K562 (cell line): ENCODE measurements at regions not wholly inside any gene's neighbourhood (a gene's known extent, or its start where the extent isn't known, plus 50 kb on each side); places are given as distances from the start of the nearest gene placed in this dataset.

Source experiments
- ATAC-seq: fragments of 200-7000 bp; cut with Tn5 transposase; 3 replicates; pipeline ENCODE4 v1.9.1; 2020; ENCODE audit warnings: moderate library complexity
- BruUV-seq: library from RNA; stranded (reverse); fragments of 400-500 nt; replicated peaks from 2 replicates; lab custom pipeline; 2021; lab: Mats Ljungman, UMichigan
- CTCF ChIA-PET: fragments of 300-600 bp; formaldehyde crosslinking; extraction: SDS; loops from one replicate; lab custom pipeline; 2021; ENCODE audit warnings: low intra/inter-chr PET ratio; lab: Yijun Ruan, JAX
- POLR2A ChIA-PET: fragments of 300-600, 350-650 bp; sonication (Branson Sonifier 250); formaldehyde crosslinking; extraction: SDS; loops from one replicate; lab custom pipeline; 2021; ENCODE audit warnings: antibody characterized with exemption, inconsistent platforms; lab: Yijun Ruan, JAX
- DNase-seq, 4 experiments: peaks; one replicate each; pipeline versions ENCODE4 v3.0.0 to v3.0.0-alpha.2; 2011 to 2018; ENCODE audit warnings: low spot score in 3 of 4, mixed read lengths in 3 of 4; ENCODE audit errors: extremely low read depth in 1 of 4
- FAIRE-seq: peaks from 2 replicates; lab custom pipeline; 2011; peaks lifted over from hg19 to GRCh38; lab: Jason Lieb, UNC
- H2AFZ ChIP-seq: 2 replicates; pipeline ENCODE4 v1.6.0; 2011; ENCODE audit warnings: low read depth, low read length, control low read depth, inconsistent platforms
- H3K27ac ChIP-seq: fragments of 200-600 bp; 3 replicates; pipeline ENCODE4 v1.8.0; 2011; ENCODE audit warnings: low read depth, mild to moderate bottlenecking, control low read depth, inconsistent platforms, low read length, moderate library complexity, mixed read lengths; ENCODE audit errors: extremely low read depth
- H3K27me3 ChIP-seq, 2 experiments: fragments of 300-600 bp in 1 of 2; 2 replicates in 1 of 2; 3 replicates in 1 of 2; pipeline versions ENCODE4 v1.6.0 to v1.8.0; 2011; ENCODE audit warnings: inconsistent platforms in 2 of 2, low read length in 2 of 2, mild to moderate bottlenecking in 1 of 2, mixed read lengths in 1 of 2, moderate library complexity in 1 of 2; ENCODE audit not compliant: control insufficient read depth in 2 of 2, insufficient read depth in 2 of 2
- H3K36me3 ChIP-seq: fragments of 300-600 bp; 3 replicates; pipeline ENCODE4 v1.8.0; 2011; ENCODE audit warnings: mild to moderate bottlenecking, low read length, inconsistent platforms; ENCODE audit not compliant: control insufficient read depth, insufficient read depth
- H3K4me1 ChIP-seq, 2 experiments: fragments of 200-600 bp in 1 of 2; replicated peaks in 1 of 2; 2 replicates in 1 of 2; 3 replicates in 1 of 2; pipeline versions ENCODE4 v1.5.1 to v1.8.0; 2011; ENCODE audit warnings: inconsistent platforms in 2 of 2, low read length in 2 of 2, mild to moderate bottlenecking in 1 of 2, mixed read lengths in 1 of 2, moderate library complexity in 1 of 2; ENCODE audit not compliant: control insufficient read depth in 2 of 2, insufficient read depth in 2 of 2
- H3K4me2 ChIP-seq: 2 replicates; pipeline ENCODE4 v1.6.1; 2011; ENCODE audit warnings: low read length, control low read depth, inconsistent platforms, mixed read lengths; ENCODE audit not compliant: insufficient read depth
- H3K4me3 ChIP-seq: fragments of 200-600 bp; sonication (generic), shearing (Covaris generic); 2 replicates; pipeline ENCODE4 v1.5.1; 2016; ENCODE audit warnings: control low read depth, inconsistent platforms
- H3K79me2 ChIP-seq: fragments of 200-600 bp; 3 replicates; pipeline ENCODE4 v1.8.0; 2011; ENCODE audit warnings: low read length, inconsistent platforms; ENCODE audit not compliant: control insufficient read depth, insufficient read depth
- H3K9ac ChIP-seq, 2 experiments: 2 replicates each; pipeline versions ENCODE4 v1.6.0 to v1.6.1; 2011; ENCODE audit warnings: low read depth in 2 of 2, low read length in 2 of 2, control low read depth in 1 of 2, inconsistent platforms in 1 of 2, mild to moderate bottlenecking in 1 of 2, mixed read lengths in 1 of 2; ENCODE audit not compliant: insufficient read depth in 1 of 2
- H3K9me1 ChIP-seq: one replicate; pipeline ENCODE4 v1.6.0; 2011; ENCODE audit warnings: inconsistent platforms, mild to moderate bottlenecking, low read length, moderate library complexity; ENCODE audit not compliant: control insufficient read depth, insufficient read depth
- H3K9me3 ChIP-seq: replicated peaks from 2 replicates; pipeline ENCODE4 v1.5.1; 2011; ENCODE audit warnings: low read depth, low read length, inconsistent platforms; ENCODE audit not compliant: control insufficient read depth, insufficient read depth
- H4K20me1 ChIP-seq: replicated peaks from 2 replicates; pipeline ENCODE4 v1.6.1; 2011; ENCODE audit warnings: low read length, inconsistent platforms, mixed read lengths; ENCODE audit not compliant: control insufficient read depth, insufficient read depth
- ARID1B ChIP-seq: fragments of 450-650 bp; IDR thresholded peaks from 2 replicates; pipeline ENCODE4 v1.6.1; 2016; ENCODE audit warnings: antibody characterized with exemption, mild to moderate bottlenecking, inconsistent platforms
- IRF2 ChIP-seq: sonication (generic); formaldehyde crosslinking; IDR thresholded peaks from 2 replicates; pipeline ENCODE4 v1.8.1; 2022; ENCODE audit warnings: mild to moderate bottlenecking, missing genetic modification reagents
- MAFG ChIP-seq: fragments of 450-650 bp; conservative IDR thresholded peaks from 2 replicates; pipeline ENCODE4 v1.6.1; 2016; ENCODE audit warnings: missing genetic modification characterization, missing compliant biosample characterization
- MYC ChIP-seq, 2 experiments: fragments of 250-450 bp in 1 of 2; sonication (Bioruptor Pico) in 1 of 2; IDR thresholded peaks; 2 replicates each; pipeline versions ENCODE4 v1.5.1 to v1.6.1; 2012 to 2021; ENCODE audit warnings: low read depth in 2 of 2, borderline replicate concordance in 1 of 2, improper control_type of control experiment in 1 of 2, low read length in 1 of 2, mild to moderate bottlenecking in 1 of 2, moderate library complexity in 1 of 2
- NCOA2 ChIP-seq, 2 experiments: fragments of 450-650 bp; IDR thresholded peaks; 2 replicates each; pipeline ENCODE4 v1.6.1; 2018; ENCODE audit warnings: mild to moderate bottlenecking in 2 of 2, moderate library complexity in 1 of 2; ENCODE audit not compliant: partially characterized antibody in 2 of 2
- POLR2AphosphoS5 ChIP-seq: IDR thresholded peaks from 2 replicates; pipeline ENCODE4 v1.6.1; 2011; ENCODE audit warnings: mild to moderate bottlenecking, low read depth, low read length, moderate library complexity; ENCODE audit not compliant: control insufficient read depth, insufficient read depth
- RFX7 ChIP-seq: fragments of 250-450 bp; sonication (Bioruptor Pico); IDR thresholded peaks from 2 replicates; pipeline ENCODE4 v1.5.1; 2021; ENCODE audit warnings: mild to moderate bottlenecking
- SP1 ChIP-seq: sonication (generic); formaldehyde crosslinking; IDR thresholded peaks from 2 replicates; pipeline ENCODE4 v1.8.1; 2022; ENCODE audit warnings: mild to moderate bottlenecking, missing genetic modification reagents
- XRCC5 ChIP-seq: fragments of 200-400 bp; formaldehyde crosslinking; IDR thresholded peaks from 2 replicates; pipeline ENCODE4 v1.6.1; 2017; ENCODE audit warnings: low read depth, mild to moderate bottlenecking, low read length
- ZNF143 ChIP-seq: sonication (generic); formaldehyde crosslinking; IDR thresholded peaks from 2 replicates; pipeline ENCODE4 v1.9.0; 2022; ENCODE audit warnings: mild to moderate bottlenecking, missing genetic modification reagents
- ZNF165 ChIP-seq: fragments of 250-450 bp; sonication (Bioruptor Pico); IDR thresholded peaks from 2 replicates; pipeline ENCODE4 v1.4.0; 2020; ENCODE audit warnings: borderline replicate concordance
- ZNF354B ChIP-seq: fragments of 250-450 bp; sonication (Bioruptor Pico); IDR thresholded peaks from 2 replicates; pipeline ENCODE4 v1.4.0; 2020
- WGBS: fragments of 100-300 bp; shearing (Covaris generic); methylation state at CpG from one replicate; pipeline ENCODE4 v1.1.6; 2016; ENCODE audit warnings: low coverage, mixed read lengths; ENCODE audit not compliant: insufficient coverage; ENCODE audit errors: missing lambda C conversion rate; 5-methylcytosine and 5-hydroxymethylcytosine counted together
- in situ Hi-C: fragments of 300-500 bp; cut with MboI; formaldehyde crosslinking; loops from 4 replicates; pipeline ENCODE4 v1.15.0; 2018; ENCODE audit warnings: inconsistent platforms, mixed read lengths
- intact Hi-C: fragments of 100-400 bp; cut with micrococcal nuclease; formaldehyde crosslinking; loops from 2 replicates; pipeline ENCODE4 v1.14.2; 2022
- TF ChIP-seq, protein P1 (sequence below), 2 experiments: IDR thresholded peaks; 2 replicates each; pipeline ENCODE4 v1.6.1; 2012; ENCODE audit warnings: improper control_type of control experiment in 2 of 2, low read depth in 2 of 2, low read length in 2 of 2, borderline replicate concordance in 1 of 2

DNA sequence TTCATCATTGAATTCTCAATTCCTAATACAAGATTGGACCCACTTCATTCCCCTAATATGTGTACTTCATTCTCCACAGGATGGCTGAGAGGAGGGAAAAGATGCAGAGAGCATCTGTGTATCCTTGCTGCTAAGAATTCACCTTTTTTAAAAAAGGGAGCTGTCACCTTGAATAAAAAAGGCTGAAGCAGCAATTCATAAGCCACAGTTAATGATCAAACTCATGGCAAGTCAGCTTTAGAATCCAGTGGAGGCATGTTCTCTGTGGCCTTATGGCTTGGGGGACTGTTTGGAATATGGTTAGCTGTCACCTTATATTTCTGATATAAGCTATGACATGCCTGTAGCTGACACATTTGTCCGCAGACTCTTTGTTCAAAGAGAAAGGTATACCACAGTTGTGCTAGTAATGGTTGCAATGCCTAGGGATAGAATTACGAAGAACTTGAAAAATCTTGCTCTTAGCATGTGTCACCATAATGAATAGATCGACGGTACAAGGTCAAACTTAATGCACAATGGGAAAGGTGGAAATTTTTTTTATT is 256.8 kb upstream of the TNC start:
- no peak for DNase-seq
- intact Hi-C loops: no loop called here
- H4K20me1 ChIP-seq: no peaks in the 10 kb centered on the region
- no peak for ATAC-seq
- H3K9ac ChIP-seq: no peak overlapping the region
- H3K4me2 ChIP-seq: no peak overlapping the region
- H3K4me3 ChIP-seq: no peak overlapping the region
- in situ Hi-C loops: no loop called here
- no peaks in the 10 kb centered on the region for H3K9me1 ChIP-seq
- H3K27me3 ChIP-seq: no peaks in the 10 kb centered on the region
- POLR2A ChIA-PET: interaction anchor here (0.6 kb wide), 1 partner anchor 51 kb away, joined by 3 read pairs; no protein-coding TSS in a partner anchor
- CTCF ChIA-PET: no interaction called here
- BruUV-seq: no TSS peak
- 0% methylated on average over 4 of the region's 4 CpGs for WGBS
- FAIRE-seq: no peak
- no peak overlapping the region for H3K27ac ChIP-seq
- no peaks in the 10 kb centered on the region for H3K36me3 ChIP-seq
- TF ChIP-seq NCOA2 (IDR thresholded peaks at IDR 0.05; ENCODE audit: partially characterized antibody in 2 of 2): no peak
- no peak for TF ChIP-seq MYC (IDR thresholded peaks at IDR 0.05; ENCODE audit: low read depth, low read length)
- no peak for TF ChIP-seq MYC (CRISPR knock-in tag; IDR thresholded peaks at IDR 0.05; ENCODE audit: borderline replicate concordance, low read depth)
- no peak for TF ChIP-seq XRCC5
- no peak for TF ChIP-seq MAFG (tag)
- no peak for TF ChIP-seq SP1 (CRISPR knock-in tag)
- TF ChIP-seq, all 486 proteins: peak for 0
- no peaks in the 10 kb centered on the region for H3K79me2 ChIP-seq
- H2AFZ ChIP-seq: no peak overlapping the region
- H3K4me1 ChIP-seq: no peaks in the 10 kb centered on the region
- H3K9me3 ChIP-seq: no peaks in the 10 kb centered on the region

DNA sequence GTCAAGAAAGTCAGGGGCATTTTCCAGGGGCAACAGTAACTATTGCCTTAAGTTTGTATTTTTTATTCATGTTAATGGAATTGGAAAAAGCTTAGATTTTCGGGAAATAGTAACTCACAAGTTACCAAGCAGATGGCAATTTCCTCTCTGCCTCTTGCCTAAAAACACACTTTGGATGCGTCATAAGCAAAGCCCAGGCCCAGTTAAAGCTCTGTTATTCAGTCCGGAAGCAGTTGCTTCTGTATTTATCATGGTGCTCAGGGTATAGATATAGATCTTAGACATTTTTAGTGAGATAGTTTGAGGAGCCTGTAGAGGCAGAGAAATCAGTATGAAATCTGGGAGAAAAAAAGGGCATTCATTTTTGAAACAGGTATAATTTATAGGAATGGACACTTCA is 260.3 kb upstream of the TNC start:
- CTCF ChIA-PET: interaction anchor here (0.6 kb wide), 1 partner anchor 1717 kb away, joined by 3 read pairs; no protein-coding TSS in a partner anchor
- TF ChIP-seq POLR2AphosphoS5 (no peak), IRF2 (no peak), ARID1B (no peak), ZNF143 (no peak), ZNF165 (CRISPR knock-in tag) (no peak), RFX7 (CRISPR knock-in tag) (no peak), ZNF354B (CRISPR knock-in tag) (no peak)
- TF ChIP-seq, protein P1, sequence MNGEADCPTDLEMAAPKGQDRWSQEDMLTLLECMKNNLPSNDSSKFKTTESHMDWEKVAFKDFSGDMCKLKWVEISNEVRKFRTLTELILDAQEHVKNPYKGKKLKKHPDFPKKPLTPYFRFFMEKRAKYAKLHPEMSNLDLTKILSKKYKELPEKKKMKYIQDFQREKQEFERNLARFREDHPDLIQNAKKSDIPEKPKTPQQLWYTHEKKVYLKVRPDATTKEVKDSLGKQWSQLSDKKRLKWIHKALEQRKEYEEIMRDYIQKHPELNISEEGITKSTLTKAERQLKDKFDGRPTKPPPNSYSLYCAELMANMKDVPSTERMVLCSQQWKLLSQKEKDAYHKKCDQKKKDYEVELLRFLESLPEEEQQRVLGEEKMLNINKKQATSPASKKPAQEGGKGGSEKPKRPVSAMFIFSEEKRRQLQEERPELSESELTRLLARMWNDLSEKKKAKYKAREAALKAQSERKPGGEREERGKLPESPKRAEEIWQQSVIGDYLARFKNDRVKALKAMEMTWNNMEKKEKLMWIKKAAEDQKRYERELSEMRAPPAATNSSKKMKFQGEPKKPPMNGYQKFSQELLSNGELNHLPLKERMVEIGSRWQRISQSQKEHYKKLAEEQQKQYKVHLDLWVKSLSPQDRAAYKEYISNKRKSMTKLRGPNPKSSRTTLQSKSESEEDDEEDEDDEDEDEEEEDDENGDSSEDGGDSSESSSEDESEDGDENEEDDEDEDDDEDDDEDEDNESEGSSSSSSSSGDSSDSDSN (IDR thresholded peaks at IDR 0.05; ENCODE audit: borderline replicate concordance in 1 of 2, low read depth in 2 of 2, low read length in 2 of 2): no peak

More for the DNA sequence above, 260.3 kb upstream of the TNC start:
- POLR2A ChIA-PET: no interaction called here
- Histone ChIP-seq H3K4me2 (no peak overlapping the region), H3K4me1 (no peaks in the 10 kb centered on the region), H3K4me3 (no peak overlapping the region), H3K36me3 (no peaks in the 10 kb centered on the region), H3K9ac (no peak overlapping the region), H3K79me2 (no peaks in the 10 kb centered on the region), H3K9me3 (no peaks in the 10 kb centered on the region), H3K9me1 (no peaks in the 10 kb centered on the region), H3K27ac (no peak overlapping the region), H4K20me1 (no peaks in the 10 kb centered on the region), H2AFZ (no peak overlapping the region), H3K27me3 (no peaks in the 10 kb centered on the region)
- DNase-seq (no peak), ATAC-seq (no peak), FAIRE-seq (no peak)
- in situ Hi-C loops (no loop called here), intact Hi-C loops (no loop called here)
- WGBS: 0% methylated on average over 3 of the region's 3 CpGs
- BruUV-seq: no TSS peak
